ENCODE measurements at regions not wholly inside any gene's neighbourhood (a gene's known extent, or its start where the extent isn't known, plus 50 kb on each side); places are given as distances from the start of the nearest gene placed in this dataset.

- H3K4me3 ChIP-seq = no peak overlapping the region
- no peaks in the 10 kb centered on the region for H3K36me3 ChIP-seq
- DNase-seq = no peak
- intact Hi-C loops (cut with DNase I) = no loop called here
- H3K4me1 ChIP-seq = no peaks in the 10 kb centered on the region
- no peak for ATAC-seq
- H3K27ac ChIP-seq = no peak overlapping the region
- H3K9me3 ChIP-seq = no peaks in the 10 kb centered on the region
- TF ChIP-seq, protein P1, sequence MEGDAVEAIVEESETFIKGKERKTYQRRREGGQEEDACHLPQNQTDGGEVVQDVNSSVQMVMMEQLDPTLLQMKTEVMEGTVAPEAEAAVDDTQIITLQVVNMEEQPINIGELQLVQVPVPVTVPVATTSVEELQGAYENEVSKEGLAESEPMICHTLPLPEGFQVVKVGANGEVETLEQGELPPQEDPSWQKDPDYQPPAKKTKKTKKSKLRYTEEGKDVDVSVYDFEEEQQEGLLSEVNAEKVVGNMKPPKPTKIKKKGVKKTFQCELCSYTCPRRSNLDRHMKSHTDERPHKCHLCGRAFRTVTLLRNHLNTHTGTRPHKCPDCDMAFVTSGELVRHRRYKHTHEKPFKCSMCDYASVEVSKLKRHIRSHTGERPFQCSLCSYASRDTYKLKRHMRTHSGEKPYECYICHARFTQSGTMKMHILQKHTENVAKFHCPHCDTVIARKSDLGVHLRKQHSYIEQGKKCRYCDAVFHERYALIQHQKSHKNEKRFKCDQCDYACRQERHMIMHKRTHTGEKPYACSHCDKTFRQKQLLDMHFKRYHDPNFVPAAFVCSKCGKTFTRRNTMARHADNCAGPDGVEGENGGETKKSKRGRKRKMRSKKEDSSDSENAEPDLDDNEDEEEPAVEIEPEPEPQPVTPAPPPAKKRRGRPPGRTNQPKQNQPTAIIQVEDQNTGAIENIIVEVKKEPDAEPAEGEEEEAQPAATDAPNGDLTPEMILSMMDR (IDR thresholded peaks at IDR 0.05) = no peak
- no peaks in the 10 kb centered on the region for H3K27me3 ChIP-seq (ENCODE audit: low read depth)
Measured at GRCh38 chr13:91111476-91112200, 235.8 kb upstream of the MIR17HG start.

GRCh38 chr13:91112201-91112923 lies 235.1 kb upstream of the MIR17HG start:
- intact Hi-C loops (cut with DNase I) = no loop called here
- ATAC-seq = no peak
- Histone ChIP-seq H3K9me3 (no peaks in the 10 kb centered on the region), H3K36me3 (no peaks in the 10 kb centered on the region), H3K27me3 (ENCODE audit: low read depth) (no peaks in the 10 kb centered on the region), H3K4me3 (no peak overlapping the region), H3K4me1 (no peaks in the 10 kb centered on the region), H3K27ac (no peak overlapping the region)
- TF ChIP-seq, protein P1 (IDR thresholded peaks at IDR 0.05) = no peak
- DNase-seq = no peak

DNA sequence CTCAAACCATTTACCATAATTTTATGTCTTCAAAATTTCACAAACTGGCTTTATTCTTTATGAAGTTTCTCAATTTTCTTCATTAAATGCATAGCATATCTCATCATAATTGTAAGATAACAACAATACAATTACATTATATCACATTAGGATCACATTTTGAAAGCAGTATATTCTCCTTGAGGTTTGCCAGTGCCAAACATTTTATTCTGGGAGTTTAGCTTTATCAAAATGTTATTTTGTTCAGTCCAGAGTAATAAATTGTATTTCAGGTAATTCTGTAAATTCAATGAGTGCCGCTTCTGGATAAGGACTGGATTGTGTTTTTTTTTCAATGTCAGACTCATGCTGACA lies 234.6 kb upstream of the MIR17HG start:
- no peaks in the 10 kb centered on the region for H3K36me3 ChIP-seq
- no peaks in the 10 kb centered on the region for H3K27me3 ChIP-seq (ENCODE audit: low read depth)
- no peaks in the 10 kb centered on the region for H3K4me1 ChIP-seq
- no peak for ATAC-seq
- DNase-seq = no peak
- no peak overlapping the region for H3K4me3 ChIP-seq
- TF ChIP-seq, protein P1 (IDR thresholded peaks at IDR 0.05) = no peak
- H3K27ac ChIP-seq = no peak overlapping the region
- intact Hi-C loops (cut with DNase I) = no loop called here
- H3K9me3 ChIP-seq = no peaks in the 10 kb centered on the region

DNA sequence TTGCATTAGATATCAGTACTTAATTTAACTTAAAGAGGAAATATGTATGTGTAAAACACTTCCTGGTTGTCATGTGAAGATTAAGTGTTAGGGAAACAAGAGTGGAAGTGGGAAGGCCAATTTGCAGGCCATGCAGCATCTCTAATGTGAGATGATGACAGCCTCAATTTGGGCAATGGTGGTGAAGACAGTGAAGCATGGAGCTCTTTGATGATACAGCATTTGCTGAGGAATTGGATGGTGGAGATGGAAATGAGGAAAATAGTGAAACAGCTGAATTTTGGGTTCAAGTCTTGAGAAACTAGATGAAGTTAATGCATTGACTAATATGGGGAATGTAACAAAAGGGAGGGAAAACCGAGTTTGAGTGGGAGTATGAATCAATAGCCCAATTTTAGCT lies 231.7 kb upstream of the MIR17HG start:
- no peak for ATAC-seq
- no peak for DNase-seq
- TF ChIP-seq, protein P1 (IDR thresholded peaks at IDR 0.05) = no peak
- H3K4me3 ChIP-seq = no peak overlapping the region
- no peaks in the 10 kb centered on the region for H3K9me3 ChIP-seq
- no peak overlapping the region for H3K27ac ChIP-seq
- H3K4me1 ChIP-seq = no peaks in the 10 kb centered on the region
- no peaks in the 10 kb centered on the region for H3K36me3 ChIP-seq
- no peaks in the 10 kb centered on the region for H3K27me3 ChIP-seq (ENCODE audit: low read depth)
- intact Hi-C loops (cut with DNase I) = no loop called here

GRCh38 chr13:91117351-91117750 lies 230.1 kb upstream of the MIR17HG start:
- Histone ChIP-seq H3K4me1 (no peaks in the 10 kb centered on the region), H3K27ac (no peak overlapping the region), H3K27me3 (ENCODE audit: low read depth) (no peaks in the 10 kb centered on the region), H3K36me3 (no peaks in the 10 kb centered on the region), H3K4me3 (no peak overlapping the region), H3K9me3 (no peaks in the 10 kb centered on the region)
- DNase-seq (no peak), ATAC-seq (no peak)
- intact Hi-C loops (cut with DNase I) = no loop called here
- TF ChIP-seq, protein P1 (IDR thresholded peaks at IDR 0.05) = no peak

Data from lower lobe of right lung (tissue), 2 donors.